Effector CD4-positive, alpha-beta T cell (primary cell): ENCODE measurements at regions not wholly inside any gene's neighbourhood (a gene's known extent, or its start where the extent isn't known, plus 50 kb on each side); places are given as distances from the start of the nearest gene placed in this dataset.
A peak's percentile ranks its signal among the peaks of the same experiment; 100 is the strongest.
"Not testable (repeated sequence)": the region's sequence is repeated elsewhere in the genome, so short reads cannot be mapped to it uniquely, and the experiment has no call there.

Experiments used
- DNase-seq: peaks from one replicate; pipeline ENCODE4 v3.0.0-alpha.2; 2020

DNA sequence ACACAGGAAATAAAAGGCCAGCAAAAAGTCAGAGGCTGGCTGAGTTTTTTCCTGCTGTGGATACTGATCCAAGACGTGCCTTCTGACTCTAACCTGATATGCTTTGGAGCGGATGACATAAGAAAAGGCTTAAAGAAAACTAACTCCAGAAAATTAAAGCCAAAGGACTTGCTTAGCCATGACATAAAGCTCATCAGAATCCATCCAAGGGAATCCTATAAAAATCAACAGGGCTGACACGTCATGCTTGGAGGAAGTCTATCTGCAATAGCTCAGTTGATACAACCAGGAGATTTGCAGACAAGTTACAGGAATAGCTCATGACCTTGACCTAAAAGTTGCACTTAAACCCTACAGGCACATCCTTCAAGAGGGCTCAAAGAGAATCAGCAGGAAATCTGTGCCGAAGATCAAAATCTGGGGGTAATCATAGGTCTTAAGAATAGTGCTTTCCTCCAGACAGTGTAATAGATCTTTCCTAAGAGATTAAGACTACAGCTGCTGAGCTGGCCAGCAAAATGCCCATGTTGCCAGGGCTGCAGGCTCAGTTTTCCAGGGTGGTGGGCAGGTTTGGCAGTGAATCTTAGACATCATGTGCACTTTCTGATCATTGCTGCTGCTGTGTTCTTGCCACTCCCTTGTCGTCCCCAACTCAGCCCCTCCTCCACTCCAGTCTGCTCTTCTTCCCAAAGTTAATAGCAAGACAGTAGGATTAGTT, 111.5 kb upstream of the SVIL start:
- no peak for DNase-seq

DNA sequence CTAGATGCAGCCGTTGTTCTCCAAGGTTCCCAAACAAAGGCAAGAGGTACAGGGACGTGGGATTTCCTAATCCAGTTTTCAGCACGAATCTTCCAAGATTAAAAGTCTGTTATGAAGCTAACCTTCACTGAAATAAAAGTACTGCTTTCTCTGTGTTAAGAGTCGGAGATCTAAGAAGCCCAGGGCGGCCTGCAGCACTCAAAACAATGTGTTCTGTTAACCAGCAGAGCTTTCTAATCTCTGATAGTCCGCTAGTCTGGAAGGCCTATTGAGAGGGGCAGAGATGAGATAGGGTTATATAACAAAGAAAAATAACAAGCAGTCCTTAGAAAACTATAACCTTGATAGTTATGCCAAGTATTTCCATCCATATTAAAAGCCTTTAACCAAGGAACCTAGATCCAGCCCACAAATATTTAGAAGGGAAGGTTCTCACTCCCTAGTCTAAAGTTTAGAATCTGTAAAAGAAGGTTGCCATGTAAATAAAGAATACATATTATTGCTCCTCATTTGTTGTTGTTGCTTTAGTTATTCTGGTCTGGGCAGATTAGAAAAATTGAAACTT, 106.3 kb upstream of the SVIL start:
- no peak for DNase-seq

- no peak for DNase-seq
Observed at GRCh38 chr10:29738341-29738740, 103.6 kb upstream of the SVIL start.

DNA sequence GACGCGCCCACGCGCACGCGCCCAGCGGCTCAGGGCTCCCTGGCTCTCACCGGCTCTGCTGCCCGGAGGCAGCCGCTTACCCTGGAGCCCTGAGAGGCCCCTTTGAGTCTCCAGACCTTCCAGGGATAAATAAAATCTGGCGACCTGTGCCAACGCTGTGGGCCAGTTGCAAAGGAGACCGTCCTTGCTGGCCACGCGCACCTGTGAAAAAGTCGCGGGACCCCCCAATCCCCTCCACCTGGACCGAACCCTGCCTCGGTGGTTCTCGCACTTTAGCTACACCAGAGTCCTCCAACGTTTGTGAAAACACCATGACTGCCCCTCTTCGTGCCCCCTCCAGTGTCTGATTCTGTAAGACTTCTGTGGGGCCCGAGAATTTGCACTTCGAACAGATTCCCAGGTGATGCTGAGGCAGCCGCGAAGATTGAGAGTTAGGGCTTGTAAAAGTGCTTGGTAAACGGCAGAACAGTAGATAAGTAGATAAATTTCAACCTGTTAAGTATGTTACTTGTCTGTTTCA, 102.4 kb upstream of the SVIL start:
- DNase-seq = no peak

- peak; percentile 3 for DNase-seq
Observed at GRCh38 chr10:29736366-29737073, 101.7 kb upstream of the SVIL start.

DNA sequence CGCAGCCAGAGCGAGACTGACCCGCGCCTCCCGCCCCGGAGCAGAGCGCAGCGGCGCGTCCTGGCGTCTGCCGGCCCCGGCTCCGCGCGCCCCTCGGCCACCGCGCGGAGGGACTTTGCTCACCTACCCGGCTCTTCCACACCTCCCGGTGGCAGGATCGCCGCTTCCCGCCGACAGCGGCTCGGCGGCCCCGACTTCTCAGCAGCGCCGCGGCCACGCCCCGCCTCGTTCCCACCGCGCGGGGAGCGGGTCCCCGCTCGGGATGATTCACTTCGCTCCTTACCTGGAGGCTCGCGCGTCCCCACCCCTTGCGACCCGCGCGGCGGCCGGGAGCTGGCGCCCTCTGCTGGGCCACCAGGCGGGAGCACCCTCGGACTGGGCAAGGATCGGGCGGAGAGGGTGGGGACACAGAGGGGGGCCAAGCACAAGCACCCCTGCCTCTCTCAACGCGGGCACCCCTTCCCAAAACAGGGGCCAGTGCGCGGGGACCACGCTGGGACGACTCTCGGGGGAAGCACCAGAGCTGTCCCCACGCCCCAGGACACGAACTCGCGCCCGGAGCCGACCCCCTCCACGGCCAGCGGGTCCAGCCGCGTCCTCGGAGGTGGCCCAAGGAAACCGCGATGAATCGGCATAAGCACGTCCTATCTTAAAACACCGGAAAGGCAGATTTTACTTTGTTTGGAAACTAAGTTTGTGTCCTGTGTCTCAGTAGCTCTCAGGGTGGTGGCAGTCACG, 101.0 kb upstream of the SVIL start:
- DNase-seq = peak; percentile 62

GRCh38 chr10:29734962-29735627, 100.3 kb upstream of the SVIL start:
- DNase-seq = peak; percentile 31

DNA sequence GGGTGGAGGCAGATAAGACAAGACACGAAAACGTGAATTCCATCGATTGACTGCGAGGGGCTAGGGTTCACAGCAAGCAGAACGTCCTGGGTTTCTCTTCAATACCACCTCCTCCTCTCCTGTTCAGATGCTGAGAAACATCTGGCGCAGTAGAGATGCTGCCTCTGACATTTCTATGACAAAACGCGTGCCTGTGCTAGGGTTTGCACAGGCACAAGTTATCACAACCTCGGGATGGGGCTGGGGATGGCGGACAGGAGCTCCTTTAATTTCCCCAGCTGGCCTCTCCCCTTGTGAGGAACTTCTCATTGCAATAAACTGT, 99.8 kb upstream of the SVIL start:
- no peak for DNase-seq

- DNase-seq = no peak
Observed at GRCh38 chr10:29733323-29733722, 98.6 kb upstream of the SVIL start.

GRCh38 chr10:29732918-29733317, 98.1 kb upstream of the SVIL start:
- DNase-seq = no peak

DNA sequence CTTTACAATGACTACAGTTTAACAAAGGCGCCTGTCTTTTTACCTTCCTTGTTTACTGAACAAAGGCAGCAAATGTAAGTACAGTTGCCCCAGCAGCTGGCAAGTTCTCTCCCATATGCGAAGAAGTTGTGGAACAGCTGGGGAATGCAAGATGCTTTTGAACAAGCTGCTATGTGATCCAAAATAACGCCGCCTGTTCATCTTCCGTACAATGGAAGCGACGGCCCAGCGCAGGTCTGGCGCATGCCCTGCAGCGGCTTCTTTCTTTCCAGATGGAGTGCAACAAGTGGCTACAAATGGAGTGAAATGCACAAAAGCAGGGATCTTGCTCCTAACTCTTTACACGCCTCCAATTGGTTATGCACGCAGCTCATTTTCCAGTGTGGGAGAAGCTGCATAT, 97.0 kb upstream of the SVIL start:
- DNase-seq = no peak

DNA sequence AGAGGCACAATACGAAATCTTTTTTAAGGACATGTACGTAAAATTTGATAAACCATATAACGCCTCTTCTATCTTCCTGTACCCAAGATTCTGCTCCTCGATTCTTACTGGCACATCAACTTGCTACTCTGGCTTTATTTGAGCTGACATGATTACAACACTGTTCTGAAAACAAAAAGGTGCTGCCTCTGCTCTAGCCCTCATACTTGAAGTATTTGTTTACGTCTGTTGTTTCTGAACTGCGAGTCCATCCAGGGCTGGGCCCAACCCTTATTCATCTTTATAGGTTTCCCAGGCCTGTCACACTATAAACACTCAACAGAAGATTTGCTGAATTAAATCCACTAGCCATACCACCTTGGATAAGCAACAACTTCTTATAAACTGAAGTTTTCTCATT, 96.2 kb upstream of the SVIL start:
- DNase-seq = no peak

DNA sequence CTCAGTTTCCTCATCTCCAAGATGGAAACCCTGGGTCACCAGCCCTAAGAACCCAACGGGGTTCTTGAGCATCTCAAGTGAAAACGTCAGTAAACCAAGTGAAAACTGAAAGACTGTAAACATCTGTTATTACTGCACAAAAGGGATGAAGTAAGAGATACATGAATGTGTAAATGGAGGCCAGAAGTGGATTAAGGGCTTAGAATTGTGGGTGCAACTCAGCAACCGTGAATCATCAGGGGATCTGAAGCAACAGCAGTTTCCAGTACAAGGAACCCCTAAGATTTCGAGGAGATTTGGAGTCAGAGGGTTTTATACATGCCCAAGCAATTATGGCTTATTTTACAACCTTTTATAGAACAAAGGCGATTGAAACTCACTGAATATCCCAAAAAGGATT, 95.7 kb upstream of the SVIL start:
- no peak for DNase-seq

DNA sequence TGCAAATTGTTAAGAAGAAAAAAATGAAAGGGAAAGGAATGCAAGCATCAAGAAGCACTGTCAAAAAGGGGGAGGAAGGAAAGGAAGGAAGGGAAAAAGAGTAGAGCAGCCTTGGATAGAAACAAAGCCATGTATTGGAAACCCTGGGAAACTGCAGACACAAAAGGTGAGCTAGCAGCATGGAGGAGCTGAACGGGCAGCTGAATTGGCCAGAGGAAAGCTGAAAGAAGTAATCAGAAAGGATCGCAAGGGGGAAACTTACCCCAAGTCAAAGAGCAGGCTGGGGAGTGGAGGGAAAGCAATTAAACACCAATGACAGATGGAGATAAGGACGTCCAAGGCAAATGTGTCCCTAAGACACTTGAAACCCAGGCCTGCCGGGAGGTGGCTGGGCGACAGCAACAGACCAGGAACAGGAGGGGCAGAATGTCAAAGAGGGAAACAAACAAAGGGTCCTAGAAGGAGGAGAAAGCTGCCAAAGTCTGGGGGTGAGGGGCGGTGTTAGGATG, 93.8 kb upstream of the SVIL start:
- DNase-seq = no peak

DNA sequence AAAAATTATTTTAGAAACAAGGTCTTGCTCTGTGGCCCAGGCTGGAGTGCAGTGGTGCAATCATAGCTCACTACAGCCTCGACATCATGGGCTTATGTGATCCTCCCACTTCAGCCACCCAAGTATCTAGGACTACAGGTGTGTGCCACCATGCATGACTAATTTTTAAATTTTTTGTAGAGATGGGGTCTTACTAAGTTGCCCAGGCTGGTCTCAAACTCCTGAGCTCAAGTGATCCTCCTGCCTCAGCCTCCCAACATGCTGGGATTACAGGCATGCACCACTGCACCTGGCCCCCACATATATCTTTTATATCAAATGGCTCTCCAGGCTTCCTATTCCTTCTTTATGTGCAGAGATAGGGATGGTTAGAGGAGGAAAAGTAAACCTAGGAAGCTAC, 91.2 kb upstream of the SVIL start:
- DNase-seq = not testable (repeated sequence)

- DNase-seq = no peak
Observed at GRCh38 chr10:29725133-29725720, 90.5 kb upstream of the SVIL start.

DNA sequence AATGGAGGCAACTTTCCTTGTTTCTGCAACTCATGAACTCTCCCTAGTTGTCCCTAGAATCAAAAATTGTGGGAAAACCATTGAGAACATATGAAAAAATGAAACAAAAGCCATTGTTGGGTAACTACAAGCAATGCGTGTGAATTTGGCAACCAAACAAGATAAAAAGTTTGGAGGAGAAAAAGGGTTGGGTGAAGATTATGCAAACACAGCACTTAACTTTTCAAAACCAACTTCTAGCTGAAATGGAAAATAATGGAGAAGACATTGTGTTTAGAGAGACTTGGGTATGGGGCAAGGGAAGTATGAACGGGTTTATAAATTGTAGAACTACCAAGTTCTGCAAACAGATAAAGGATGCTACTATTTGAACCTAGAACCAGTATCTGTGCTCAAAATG, 89.0 kb upstream of the SVIL start:
- DNase-seq = no peak

DNA sequence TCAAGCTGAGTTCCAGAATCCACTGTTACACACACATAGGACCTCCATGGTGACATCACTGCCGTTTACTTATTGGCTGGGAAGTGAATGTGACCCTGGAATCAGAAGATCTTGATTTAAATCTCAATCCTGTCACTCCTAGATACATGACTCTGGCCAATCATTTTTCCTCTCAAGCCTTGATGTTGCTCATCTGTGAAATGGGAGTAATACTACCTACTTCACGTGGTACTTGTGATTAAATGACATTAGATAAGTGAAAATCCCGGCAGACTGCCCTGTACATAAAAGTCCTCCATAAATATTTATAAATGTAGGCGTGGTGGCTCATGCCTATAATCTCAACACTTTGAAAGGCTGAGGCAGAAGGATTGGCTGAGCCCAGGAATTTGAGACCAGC, 88.0 kb upstream of the SVIL start:
- no peak for DNase-seq

DNA sequence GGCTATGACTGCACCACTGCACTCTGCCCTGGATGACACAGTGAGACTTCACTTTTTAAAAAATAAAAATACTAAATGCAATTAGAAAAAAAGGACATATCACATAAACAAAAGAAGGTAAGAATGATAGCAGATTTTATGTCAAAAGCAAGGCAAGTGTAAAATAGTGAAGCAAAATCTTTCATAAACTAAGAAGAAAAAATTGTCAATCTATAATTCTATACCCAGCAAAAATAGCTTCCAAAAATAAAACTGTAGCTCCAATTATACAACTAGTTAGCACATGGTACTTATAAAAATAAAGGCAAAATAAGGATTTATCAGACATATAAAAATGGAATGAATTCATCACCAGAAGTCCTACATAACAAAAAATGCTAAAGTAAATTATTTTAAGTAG, 85.4 kb upstream of the SVIL start:
- no peak for DNase-seq

- DNase-seq = no peak
Observed at GRCh38 chr10:29719281-29719675, 84.5 kb upstream of the SVIL start.

DNA sequence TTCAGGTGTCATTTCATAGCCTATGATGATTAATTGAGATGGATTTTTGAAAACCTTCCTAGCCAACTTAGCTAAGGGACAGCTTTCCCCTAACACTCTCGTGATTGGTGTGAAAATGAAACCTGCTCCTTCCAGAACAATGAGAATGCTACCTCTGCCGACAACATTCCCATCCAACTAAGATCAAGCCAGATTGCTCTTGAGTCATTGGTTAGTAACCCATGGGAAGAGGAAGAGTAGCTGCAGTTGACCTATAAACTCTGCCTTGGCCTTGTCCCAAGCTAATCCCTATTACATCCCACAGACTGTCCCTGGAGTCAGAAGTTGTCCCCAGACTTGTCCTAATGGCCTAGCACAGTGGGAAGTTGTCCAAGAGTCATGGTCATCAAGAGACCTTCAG, 80.5 kb upstream of the SVIL start:
- no peak for DNase-seq

DNA sequence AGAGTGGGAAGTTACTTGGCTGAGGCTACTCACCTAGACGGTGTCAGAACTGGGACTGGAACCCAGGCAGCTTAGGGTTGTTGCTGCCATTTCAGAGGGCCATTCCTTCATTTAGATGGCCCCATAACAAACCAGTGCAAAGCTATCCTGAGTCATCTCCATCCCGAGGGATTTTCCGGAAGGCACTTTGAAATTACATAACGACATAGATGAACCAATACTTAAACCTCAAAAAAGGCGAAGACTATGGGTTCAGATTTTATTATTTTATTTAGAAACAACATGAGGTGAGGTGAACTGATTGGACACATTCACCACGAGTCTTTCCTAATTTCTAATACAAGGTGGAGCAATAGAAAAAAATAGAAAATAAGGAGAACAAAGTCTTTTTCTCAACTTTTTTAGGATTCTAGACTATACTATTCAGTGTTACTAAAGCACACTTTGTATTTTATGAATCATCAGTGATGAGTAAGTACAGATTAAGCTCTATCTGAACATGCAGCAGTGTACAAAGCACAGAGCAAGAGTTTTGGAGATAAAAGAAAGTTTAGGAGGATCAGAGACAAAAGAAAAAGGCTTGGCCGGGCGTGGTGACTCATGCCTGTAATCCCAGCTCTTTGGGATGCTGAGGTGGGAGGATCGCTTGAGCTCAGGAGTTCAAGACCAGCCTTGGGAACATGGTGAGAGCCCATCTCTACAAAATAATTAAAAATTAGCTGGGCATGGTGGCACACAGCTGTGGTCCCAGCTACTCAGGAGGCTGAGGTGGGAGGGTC, 79.5 kb upstream of the SVIL start:
- no peak for DNase-seq
